ENCODE measurements at regions not wholly inside any gene's neighbourhood (a gene's known extent, or its start where the extent isn't known, plus 50 kb on each side); places are given as distances from the start of the nearest gene placed in this dataset.

DNA sequence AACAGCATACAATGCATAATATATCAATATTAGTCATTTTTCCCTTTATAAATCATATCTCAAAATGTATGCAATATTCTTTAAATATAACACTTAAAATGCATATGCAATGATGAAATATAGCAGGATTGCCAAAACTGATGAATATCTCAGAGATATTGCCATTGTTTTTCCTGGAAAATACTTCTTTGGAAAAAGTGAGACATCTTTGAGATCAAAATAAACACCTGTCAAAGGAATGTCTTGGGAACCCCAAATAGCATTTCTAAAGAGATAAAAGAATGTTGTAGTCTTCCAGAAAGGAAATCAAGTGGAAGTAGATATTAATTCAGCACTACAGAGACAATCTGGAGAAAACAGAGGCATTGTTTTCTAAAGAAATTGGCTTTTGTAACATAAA, 457.8 kb upstream of the UBE2E2 start:
- TF ChIP-seq PATZ1 (CRISPR knock-in tag; IDR thresholded peaks at IDR 0.05; ENCODE audit: borderline replicate concordance) (no peak), ZNF70 (CRISPR knock-in tag; IDR thresholded peaks at IDR 0.05) (no peak), OSR1 (CRISPR knock-in tag; IDR thresholded peaks at IDR 0.05) (no peak), RARB (CRISPR knock-in tag; IDR thresholded peaks at IDR 0.05) (no peak)

DNA sequence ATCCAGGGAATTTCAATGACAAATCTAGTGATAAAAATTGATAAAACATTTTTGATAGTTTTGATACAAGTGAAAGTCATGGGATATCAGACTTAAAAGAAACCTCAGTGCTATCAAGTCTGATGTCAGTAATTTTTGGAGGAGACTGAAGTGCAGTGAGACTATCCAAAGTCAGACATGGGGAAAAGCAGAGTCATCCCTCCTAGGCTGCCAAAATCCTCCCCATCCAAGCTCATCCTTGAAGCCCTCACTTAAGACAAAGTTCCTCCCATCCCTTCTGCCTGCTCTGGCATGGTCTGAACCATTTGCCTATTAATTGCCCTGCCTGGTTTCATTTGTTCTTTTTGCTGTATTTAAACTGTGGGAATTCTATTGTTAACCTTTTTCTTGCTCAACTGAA, 456.9 kb upstream of the UBE2E2 start:
- no peak for ATAC-seq
- TF ChIP-seq SNAI2 (CRISPR knock-in tag; IDR thresholded peaks at IDR 0.05) (no peak), ZC3H10 (CRISPR knock-in tag; IDR thresholded peaks at IDR 0.05) (no peak), ZFP30 (CRISPR knock-in tag; IDR thresholded peaks at IDR 0.05) (no peak), ZNF565 (CRISPR knock-in tag; conservative IDR thresholded peaks at IDR 0.05; ENCODE audit: low read depth) (no peak), CSDC2 (CRISPR knock-in tag; IDR thresholded peaks at IDR 0.05) (no peak), ZNF8 (CRISPR knock-in tag; IDR thresholded peaks at IDR 0.05) (no peak), ZNF70 (CRISPR knock-in tag; IDR thresholded peaks at IDR 0.05) (no peak), ISL1 (CRISPR knock-in tag; IDR thresholded peaks at IDR 0.05) (no peak), TOX (CRISPR knock-in tag; IDR thresholded peaks at IDR 0.05; ENCODE audit: borderline replicate concordance) (no peak), TSHZ2 (CRISPR knock-in tag; IDR thresholded peaks at IDR 0.05) (no peak), PPARA (CRISPR knock-in tag; IDR thresholded peaks at IDR 0.05; ENCODE audit: borderline replicate concordance) (no peak), BACH2 (CRISPR knock-in tag; IDR thresholded peaks at IDR 0.05; ENCODE audit: borderline replicate concordance) (no peak), GLIS3 (CRISPR knock-in tag; IDR thresholded peaks at IDR 0.05) (no peak), OSR1 (CRISPR knock-in tag; IDR thresholded peaks at IDR 0.05) (no peak), RARB (CRISPR knock-in tag; IDR thresholded peaks at IDR 0.05) (no peak), ESRRG (CRISPR knock-in tag; IDR thresholded peaks at IDR 0.05) (no peak), PATZ1 (CRISPR knock-in tag; IDR thresholded peaks at IDR 0.05; ENCODE audit: borderline replicate concordance) (no peak), POU6F1 (CRISPR knock-in tag; IDR thresholded peaks at IDR 0.05; ENCODE audit: borderline replicate concordance, low read depth) (no peak)
- TF ChIP-seq, protein P1, sequence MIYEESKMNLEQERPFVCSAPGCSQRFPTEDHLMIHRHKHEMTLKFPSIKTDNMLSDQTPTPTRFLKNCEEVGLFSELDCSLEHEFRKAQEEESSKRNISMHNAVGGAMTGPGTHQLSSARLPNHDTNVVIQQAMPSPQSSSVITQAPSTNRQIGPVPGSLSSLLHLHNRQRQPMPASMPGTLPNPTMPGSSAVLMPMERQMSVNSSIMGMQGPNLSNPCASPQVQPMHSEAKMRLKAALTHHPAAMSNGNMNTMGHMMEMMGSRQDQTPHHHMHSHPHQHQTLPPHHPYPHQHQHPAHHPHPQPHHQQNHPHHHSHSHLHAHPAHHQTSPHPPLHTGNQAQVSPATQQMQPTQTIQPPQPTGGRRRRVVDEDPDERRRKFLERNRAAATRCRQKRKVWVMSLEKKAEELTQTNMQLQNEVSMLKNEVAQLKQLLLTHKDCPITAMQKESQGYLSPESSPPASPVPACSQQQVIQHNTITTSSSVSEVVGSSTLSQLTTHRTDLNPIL (CRISPR knock-in tag; IDR thresholded peaks at IDR 0.05; ENCODE audit: low read depth), result no peak

More for the DNA sequence above, 457.8 kb upstream of the UBE2E2 start:
- ATAC-seq, result no peak

- TF ChIP-seq ARNTL (CRISPR knock-in tag; IDR thresholded peaks at IDR 0.05; ENCODE audit: borderline replicate concordance, low read depth), result no peak
- TF ChIP-seq TSHZ2 (CRISPR knock-in tag; IDR thresholded peaks at IDR 0.05), result no peak
- peak; percentile 12; the same call in 1 of the 2 replicates for TF ChIP-seq TCF4 (CRISPR knock-in tag; IDR thresholded peaks at IDR 0.05; ENCODE audit: borderline replicate concordance)
- no peak for ATAC-seq
Measured at GRCh38 chr3:22748453-22749045, 454.6 kb upstream of the UBE2E2 start.

All from SK-N-SH treated with all-trans-retinoic acid at 6 μM for 48 hours (cell line).